ENCODE measurements at regions not wholly inside any gene's neighbourhood (a gene's known extent, or its start where the extent isn't known, plus 50 kb on each side); places are given as distances from the start of the nearest gene placed in this dataset.

- TF ChIP-seq FOXA1 (IDR thresholded peaks at IDR 0.05) (no peak), FOXA1 (CRISPR knock-in tag; IDR thresholded peaks at IDR 0.05) (no peak), EED (CRISPR knock-in tag; IDR thresholded peaks at IDR 0.05) (no peak), ZNF775 (CRISPR knock-in tag; IDR thresholded peaks at IDR 0.05; ENCODE audit: borderline replicate concordance) (no peak), POLR2A (IDR thresholded peaks at IDR 0.05; ENCODE audit: insufficient read depth in 1 of 2, low read depth in 2 of 2, low read length in 2 of 2) (no peak), HDAC6 (IDR thresholded peaks at IDR 0.05; ENCODE audit: low read depth, low read length) (no peak), SOX13 (IDR thresholded peaks at IDR 0.05) (no peak), SOX13 (CRISPR knock-in tag; conservative IDR thresholded peaks at IDR 0.05 in 1 of 2, IDR thresholded peaks at IDR 0.05 in 1 of 2) (no peak), TP53 (CRISPR knock-in tag; conservative IDR thresholded peaks at IDR 0.05) (no peak), ZNF446 (CRISPR knock-in tag; IDR thresholded peaks at IDR 0.05) (no peak)
- TF ChIP-seq, protein P1, sequence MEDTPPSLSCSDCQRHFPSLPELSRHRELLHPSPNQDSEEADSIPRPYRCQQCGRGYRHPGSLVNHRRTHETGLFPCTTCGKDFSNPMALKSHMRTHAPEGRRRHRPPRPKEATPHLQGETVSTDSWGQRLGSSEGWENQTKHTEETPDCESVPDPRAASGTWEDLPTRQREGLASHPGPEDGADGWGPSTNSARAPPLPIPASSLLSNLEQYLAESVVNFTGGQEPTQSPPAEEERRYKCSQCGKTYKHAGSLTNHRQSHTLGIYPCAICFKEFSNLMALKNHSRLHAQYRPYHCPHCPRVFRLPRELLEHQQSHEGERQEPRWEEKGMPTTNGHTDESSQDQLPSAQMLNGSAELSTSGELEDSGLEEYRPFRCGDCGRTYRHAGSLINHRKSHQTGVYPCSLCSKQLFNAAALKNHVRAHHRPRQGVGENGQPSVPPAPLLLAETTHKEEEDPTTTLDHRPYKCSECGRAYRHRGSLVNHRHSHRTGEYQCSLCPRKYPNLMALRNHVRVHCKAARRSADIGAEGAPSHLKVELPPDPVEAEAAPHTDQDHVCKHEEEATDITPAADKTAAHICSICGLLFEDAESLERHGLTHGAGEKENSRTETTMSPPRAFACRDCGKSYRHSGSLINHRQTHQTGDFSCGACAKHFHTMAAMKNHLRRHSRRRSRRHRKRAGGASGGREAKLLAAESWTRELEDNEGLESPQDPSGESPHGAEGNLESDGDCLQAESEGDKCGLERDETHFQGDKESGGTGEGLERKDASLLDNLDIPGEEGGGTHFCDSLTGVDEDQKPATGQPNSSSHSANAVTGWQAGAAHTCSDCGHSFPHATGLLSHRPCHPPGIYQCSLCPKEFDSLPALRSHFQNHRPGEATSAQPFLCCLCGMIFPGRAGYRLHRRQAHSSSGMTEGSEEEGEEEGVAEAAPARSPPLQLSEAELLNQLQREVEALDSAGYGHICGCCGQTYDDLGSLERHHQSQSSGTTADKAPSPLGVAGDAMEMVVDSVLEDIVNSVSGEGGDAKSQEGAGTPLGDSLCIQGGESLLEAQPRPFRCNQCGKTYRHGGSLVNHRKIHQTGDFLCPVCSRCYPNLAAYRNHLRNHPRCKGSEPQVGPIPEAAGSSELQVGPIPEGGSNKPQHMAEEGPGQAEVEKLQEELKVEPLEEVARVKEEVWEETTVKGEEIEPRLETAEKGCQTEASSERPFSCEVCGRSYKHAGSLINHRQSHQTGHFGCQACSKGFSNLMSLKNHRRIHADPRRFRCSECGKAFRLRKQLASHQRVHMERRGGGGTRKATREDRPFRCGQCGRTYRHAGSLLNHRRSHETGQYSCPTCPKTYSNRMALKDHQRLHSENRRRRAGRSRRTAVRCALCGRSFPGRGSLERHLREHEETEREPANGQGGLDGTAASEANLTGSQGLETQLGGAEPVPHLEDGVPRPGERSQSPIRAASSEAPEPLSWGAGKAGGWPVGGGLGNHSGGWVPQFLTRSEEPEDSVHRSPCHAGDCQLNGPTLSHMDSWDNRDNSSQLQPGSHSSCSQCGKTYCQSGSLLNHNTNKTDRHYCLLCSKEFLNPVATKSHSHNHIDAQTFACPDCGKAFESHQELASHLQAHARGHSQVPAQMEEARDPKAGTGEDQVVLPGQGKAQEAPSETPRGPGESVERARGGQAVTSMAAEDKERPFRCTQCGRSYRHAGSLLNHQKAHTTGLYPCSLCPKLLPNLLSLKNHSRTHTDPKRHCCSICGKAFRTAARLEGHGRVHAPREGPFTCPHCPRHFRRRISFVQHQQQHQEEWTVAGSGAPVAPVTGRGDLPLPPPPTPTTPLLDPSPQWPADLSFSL (CRISPR knock-in tag; IDR thresholded peaks at IDR 0.05), result no peak
- TF ChIP-seq, protein P2, sequence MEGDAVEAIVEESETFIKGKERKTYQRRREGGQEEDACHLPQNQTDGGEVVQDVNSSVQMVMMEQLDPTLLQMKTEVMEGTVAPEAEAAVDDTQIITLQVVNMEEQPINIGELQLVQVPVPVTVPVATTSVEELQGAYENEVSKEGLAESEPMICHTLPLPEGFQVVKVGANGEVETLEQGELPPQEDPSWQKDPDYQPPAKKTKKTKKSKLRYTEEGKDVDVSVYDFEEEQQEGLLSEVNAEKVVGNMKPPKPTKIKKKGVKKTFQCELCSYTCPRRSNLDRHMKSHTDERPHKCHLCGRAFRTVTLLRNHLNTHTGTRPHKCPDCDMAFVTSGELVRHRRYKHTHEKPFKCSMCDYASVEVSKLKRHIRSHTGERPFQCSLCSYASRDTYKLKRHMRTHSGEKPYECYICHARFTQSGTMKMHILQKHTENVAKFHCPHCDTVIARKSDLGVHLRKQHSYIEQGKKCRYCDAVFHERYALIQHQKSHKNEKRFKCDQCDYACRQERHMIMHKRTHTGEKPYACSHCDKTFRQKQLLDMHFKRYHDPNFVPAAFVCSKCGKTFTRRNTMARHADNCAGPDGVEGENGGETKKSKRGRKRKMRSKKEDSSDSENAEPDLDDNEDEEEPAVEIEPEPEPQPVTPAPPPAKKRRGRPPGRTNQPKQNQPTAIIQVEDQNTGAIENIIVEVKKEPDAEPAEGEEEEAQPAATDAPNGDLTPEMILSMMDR (CRISPR knock-in tag; IDR thresholded peaks at IDR 0.05), result no peak
- TF ChIP-seq, protein P3, sequence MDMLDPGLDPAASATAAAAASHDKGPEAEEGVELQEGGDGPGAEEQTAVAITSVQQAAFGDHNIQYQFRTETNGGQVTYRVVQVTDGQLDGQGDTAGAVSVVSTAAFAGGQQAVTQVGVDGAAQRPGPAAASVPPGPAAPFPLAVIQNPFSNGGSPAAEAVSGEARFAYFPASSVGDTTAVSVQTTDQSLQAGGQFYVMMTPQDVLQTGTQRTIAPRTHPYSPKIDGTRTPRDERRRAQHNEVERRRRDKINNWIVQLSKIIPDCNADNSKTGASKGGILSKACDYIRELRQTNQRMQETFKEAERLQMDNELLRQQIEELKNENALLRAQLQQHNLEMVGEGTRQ (IDR thresholded peaks at IDR 0.05; ENCODE audit: low read depth, low read length), result no peak
- TF ChIP-seq, protein P3 (CRISPR knock-in tag; IDR thresholded peaks at IDR 0.05; ENCODE audit: borderline replicate concordance), result no peak
Observed at GRCh38 chr13:70668293-70668692, 560.0 kb upstream of the KLHL1 start.
